GM21526 (cell line): ENCODE measurements at regions not wholly inside any gene's neighbourhood (a gene's known extent, or its start where the extent isn't known, plus 50 kb on each side); places are given as distances from the start of the nearest gene placed in this dataset.
"Not testable (repeated sequence)": the region's sequence is repeated elsewhere in the genome, so short reads cannot be mapped to it uniquely, and the experiment has no call there.

ENCODE experiments used
- ATAC-seq: cut with Tn5 transposase; IDR thresholded peaks from one replicate; pipeline ENCODE4 v1.9.1; 2021; ENCODE audit warnings: moderate library complexity; ENCODE audit not compliant: unreplicated experiment, low FRiP score

DNA sequence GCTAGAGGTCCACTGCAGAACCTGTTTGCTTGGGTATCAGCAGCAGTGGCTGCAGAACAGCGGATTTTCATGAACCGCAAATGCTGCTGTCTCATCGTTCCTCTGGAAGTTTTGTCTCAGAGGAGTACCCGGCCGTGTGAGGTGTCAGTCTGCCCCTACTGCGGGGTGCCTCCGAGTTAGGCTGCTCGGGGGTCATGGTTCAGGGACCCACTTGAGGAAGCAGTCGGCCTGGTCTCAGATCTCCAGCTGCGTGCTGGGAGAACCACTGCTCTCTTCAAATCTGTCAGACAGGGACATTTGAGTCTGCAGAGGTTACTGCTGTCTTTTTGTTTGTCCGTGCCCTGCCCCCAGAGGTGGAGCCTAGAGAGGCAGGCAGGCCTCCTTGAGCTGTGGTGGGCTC is 109.5 kb upstream of the TMEM196 start:
- not testable (repeated sequence) for ATAC-seq

DNA sequence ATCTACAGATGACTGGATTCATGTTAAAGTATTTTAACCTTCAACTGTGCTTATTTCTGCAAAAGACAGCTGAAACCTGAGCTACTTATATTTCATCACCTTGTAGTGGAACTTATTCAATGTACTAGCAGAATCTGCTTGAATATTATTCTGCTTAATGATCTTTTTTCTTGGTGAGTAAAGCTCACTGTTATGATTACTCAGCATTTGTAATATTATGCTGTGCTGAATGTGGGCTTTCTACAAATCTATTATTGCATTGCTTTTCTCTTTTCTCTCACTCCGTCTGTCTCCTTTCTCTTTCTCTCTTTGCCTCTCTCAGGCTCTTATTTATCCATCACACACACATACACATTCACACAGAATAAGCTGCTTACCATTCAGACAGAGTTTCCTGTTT is 98.7 kb upstream of the TMEM196 start:
- ATAC-seq = no peak

DNA sequence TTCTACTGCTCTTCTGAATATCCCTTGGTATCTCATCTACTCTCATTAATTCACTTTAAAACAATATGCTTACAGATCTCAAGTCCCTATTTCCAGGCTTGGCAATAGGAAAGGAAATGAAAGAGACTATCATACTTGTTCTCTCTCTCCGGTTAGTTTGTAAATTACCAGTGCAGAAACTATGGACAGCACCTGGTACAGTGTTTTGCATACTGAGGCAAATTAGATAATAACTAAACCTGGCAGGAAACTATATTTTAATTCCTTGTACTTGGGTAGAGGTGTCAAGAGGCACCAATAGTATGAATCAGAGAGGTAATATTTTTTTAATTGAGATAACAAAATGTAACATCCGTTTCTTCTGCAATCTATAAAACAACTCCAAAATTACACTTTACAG is 97.7 kb upstream of the TMEM196 start:
- ATAC-seq = no peak

DNA sequence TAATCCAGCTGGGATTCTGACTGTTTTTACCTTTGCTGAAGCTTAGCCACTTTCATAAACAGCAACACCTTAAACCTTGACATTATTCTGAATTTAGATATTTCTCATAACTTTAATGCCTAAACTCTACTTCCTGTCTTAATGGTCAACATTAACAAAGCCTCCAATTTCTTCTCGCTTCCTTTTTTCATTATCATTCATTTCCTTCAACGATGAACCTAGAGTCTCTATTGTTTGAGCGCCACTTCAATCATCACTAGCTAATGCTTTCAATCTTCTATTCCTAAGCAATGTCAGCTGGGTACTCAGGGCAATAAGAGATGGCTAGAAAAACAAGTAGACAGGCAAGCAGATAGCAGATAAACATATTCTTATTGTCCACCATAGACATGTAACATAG is 96.6 kb upstream of the TMEM196 start:
- no peak for ATAC-seq

DNA sequence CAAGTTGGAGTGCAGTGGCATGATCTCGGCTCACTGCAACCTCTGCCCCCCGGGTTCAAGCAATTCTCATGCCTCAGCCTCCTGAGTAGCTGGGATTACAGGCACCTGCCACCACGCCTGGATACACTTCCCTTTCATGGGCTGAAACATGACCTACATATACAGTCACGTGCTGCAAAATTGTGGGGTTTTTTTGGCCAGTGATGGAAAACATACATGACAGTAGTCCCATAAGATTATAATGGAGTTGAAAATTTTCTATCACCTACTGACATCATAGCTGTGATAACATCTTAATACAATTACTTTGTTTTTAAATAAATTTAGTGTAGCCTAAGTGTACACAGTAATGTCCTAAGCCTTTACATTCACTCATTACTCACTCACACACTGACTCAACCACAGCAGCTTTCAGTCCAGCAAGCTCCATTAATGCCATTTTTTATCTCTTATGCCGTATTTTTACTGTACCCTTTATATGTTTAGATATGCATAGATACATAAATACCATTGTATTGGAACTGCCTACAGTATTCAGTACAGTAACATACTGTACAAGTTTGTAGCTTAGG is 79.9 kb upstream of the TMEM196 start:
- ATAC-seq = no peak

DNA sequence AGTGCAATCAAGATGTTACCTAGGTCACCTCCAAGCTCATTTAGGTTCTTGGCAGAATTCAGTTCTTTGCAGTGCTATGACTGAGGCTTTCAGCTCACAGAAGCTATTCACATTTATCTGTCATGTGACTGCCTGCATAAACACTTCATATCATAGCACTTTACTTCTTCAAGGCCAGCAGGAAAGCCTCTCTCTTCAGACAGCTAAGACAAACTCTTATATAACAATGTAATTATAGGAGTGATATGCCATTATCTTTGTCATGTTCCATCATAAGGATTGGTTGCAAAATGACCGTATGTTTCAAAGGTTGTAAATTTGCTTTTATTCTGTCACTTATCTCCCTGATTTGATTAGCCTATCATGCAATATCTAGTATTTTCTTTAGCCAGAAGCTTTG is 78.8 kb upstream of the TMEM196 start:
- ATAC-seq = no peak

DNA sequence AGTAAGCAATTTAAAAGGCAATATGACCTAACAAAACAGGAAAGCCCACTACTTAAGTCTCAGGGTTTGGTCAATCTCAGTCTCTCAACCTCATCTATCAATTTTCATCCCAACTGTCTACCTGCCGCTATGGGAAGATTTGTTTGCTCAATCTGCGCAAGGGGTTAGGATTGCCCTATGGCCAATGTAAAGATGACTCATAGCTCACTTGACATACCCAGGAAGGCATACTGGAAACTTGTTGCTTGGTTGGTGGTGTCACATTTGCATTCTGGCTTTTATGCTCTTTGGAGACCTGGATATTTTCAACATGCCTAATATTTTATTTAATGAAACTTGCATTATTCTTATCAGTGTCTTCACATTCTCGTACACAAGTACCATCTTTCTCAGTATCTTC is 78.1 kb upstream of the TMEM196 start:
- no peak for ATAC-seq

DNA sequence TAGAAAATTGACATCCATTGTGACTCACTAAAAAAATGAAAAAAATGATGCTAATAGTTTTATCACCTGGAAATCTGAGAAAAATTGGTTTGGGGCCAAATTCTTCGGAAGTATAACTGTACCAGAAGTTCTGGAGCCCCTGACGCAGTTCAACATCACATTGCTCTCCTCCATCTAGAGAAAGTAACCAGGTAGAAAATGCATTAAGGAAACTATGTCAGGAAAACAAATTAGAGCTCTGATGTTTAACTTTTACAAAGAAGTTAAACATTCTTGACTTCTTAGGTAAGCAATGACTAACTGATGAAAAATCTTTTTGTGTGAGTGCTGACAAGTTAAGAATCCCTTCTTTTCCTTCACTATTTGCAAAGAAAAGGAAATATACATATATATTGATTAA is 61.1 kb upstream of the TMEM196 start:
- no peak for ATAC-seq

DNA sequence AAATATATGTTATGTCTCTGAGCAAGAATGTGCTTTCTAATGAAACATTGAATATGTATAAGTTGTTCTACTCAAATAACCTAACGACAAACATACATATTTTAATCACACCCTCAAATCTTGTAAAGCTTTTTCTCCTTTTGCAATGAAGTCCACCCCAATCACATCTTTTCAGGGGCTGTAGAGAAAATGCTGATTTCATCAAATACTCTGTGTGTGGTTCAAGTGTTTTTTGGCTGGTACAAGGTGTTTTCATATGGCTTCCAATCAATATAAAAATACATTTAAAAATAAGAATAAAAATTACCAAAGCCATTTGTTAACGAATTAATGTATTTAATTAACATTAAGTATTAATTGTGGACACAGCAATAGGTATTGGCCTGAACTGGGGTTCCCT is 57.2 kb upstream of the TMEM196 start:
- ATAC-seq = no peak
